Osteoblast (primary cell): ENCODE measurements at regions not wholly inside any gene's neighbourhood (a gene's known extent, or its start where the extent isn't known, plus 50 kb on each side); places are given as distances from the start of the nearest gene placed in this dataset.

Experiments used
- DNase-seq: peaks from one replicate; pipeline ENCODE4 v3.0.0; 2011; ENCODE audit warnings: low spot score, mixed read lengths; ENCODE audit not compliant: insufficient read length; ENCODE audit errors: missing footprints
- H2AFZ ChIP-seq: 2 replicates; pipeline ENCODE4 v1.6.0; 2011; ENCODE audit warnings: mild to moderate bottlenecking, low read length
- H3K27ac ChIP-seq: 2 replicates; pipeline ENCODE4 v1.5.1; 2011; ENCODE audit warnings: mild to moderate bottlenecking, low read depth, low read length, moderate library complexity
- H3K27me3 ChIP-seq: 2 replicates; pipeline ENCODE4 v1.6.0; 2012; ENCODE audit warnings: mild to moderate bottlenecking, control low read depth, inconsistent platforms, low read length, moderate library complexity; ENCODE audit not compliant: insufficient read depth
- H3K36me3 ChIP-seq: 2 replicates; pipeline ENCODE4 v1.5.1; 2011; ENCODE audit warnings: mild to moderate bottlenecking, low read length, control low read depth, moderate library complexity; ENCODE audit not compliant: insufficient read depth
- H3K4me1 ChIP-seq: 2 replicates; pipeline ENCODE4 v1.5.1; 2011; ENCODE audit warnings: mild to moderate bottlenecking, low read length, control low read depth, moderate library complexity; ENCODE audit not compliant: insufficient read depth
- H3K4me2 ChIP-seq: 2 replicates; pipeline ENCODE4 v1.6.0; 2011; ENCODE audit warnings: mild to moderate bottlenecking, low read length; ENCODE audit not compliant: insufficient read depth
- H3K4me3 ChIP-seq: fragments of 200-600 bp; sonication (generic); 3 replicates; pipeline ENCODE4 v1.5.1; 2012; ENCODE audit warnings: mild to moderate bottlenecking, low read length, inconsistent platforms; ENCODE audit not compliant: insufficient read depth
- H3K79me2 ChIP-seq: 2 replicates; pipeline ENCODE4 v1.6.0; 2012; ENCODE audit warnings: mild to moderate bottlenecking, low read length, control low read depth, inconsistent platforms; ENCODE audit not compliant: insufficient read depth
- H3K9me3 ChIP-seq: 2 replicates; pipeline ENCODE4 v1.5.1; 2011; ENCODE audit warnings: low read depth, low read length, control low read depth
- H4K20me1 ChIP-seq: 2 replicates; pipeline ENCODE4 v1.6.0; 2012; ENCODE audit warnings: mild to moderate bottlenecking, low read length, control low read depth; ENCODE audit not compliant: insufficient read depth
- CTCF ChIP-seq: IDR thresholded peaks from 2 replicates; pipeline ENCODE4 v1.5.1; 2011; ENCODE audit warnings: mild to moderate bottlenecking, low read depth, low read length, moderate library complexity; ENCODE audit errors: extremely low read depth

GRCh38 chr13:86584301-86584700 lies 785.1 kb upstream of the SLITRK6 start:
- no peak for TF ChIP-seq CTCF
- Histone ChIP-seq H3K4me2 (no peak overlapping the region), H2AFZ (no peak overlapping the region), H3K27ac (no peak overlapping the region), H3K4me1 (no peaks in the 10 kb centered on the region), H4K20me1 (no peaks in the 10 kb centered on the region), H3K36me3 (no peaks in the 10 kb centered on the region), H3K27me3 (no peaks in the 10 kb centered on the region), H3K79me2 (no peaks in the 10 kb centered on the region), H3K4me3 (no peak overlapping the region), H3K9me3 (no peaks in the 10 kb centered on the region)
- no peak for DNase-seq

GRCh38 chr13:86585835-86586234 lies 786.6 kb upstream of the SLITRK6 start:
- Histone ChIP-seq H3K27ac (no peak overlapping the region), H3K4me1 (no peaks in the 10 kb centered on the region), H3K27me3 (no peaks in the 10 kb centered on the region), H3K9me3 (no peaks in the 10 kb centered on the region), H3K36me3 (no peaks in the 10 kb centered on the region), H3K79me2 (no peaks in the 10 kb centered on the region), H3K4me3 (no peak overlapping the region), H4K20me1 (no peaks in the 10 kb centered on the region), H2AFZ (no peak overlapping the region), H3K4me2 (no peak overlapping the region)
- TF ChIP-seq CTCF = no peak
- DNase-seq = no peak

- Histone ChIP-seq H3K79me2 (no peaks in the 10 kb centered on the region), H3K9me3 (no peaks in the 10 kb centered on the region), H3K27me3 (no peaks in the 10 kb centered on the region), H3K4me2 (no peak overlapping the region), H3K4me3 (no peak overlapping the region), H3K4me1 (no peaks in the 10 kb centered on the region), H3K27ac (no peak overlapping the region), H3K36me3 (no peaks in the 10 kb centered on the region), H2AFZ (no peak overlapping the region), H4K20me1 (no peaks in the 10 kb centered on the region)
- DNase-seq = no peak
- TF ChIP-seq CTCF = no peak
Observed at GRCh38 chr13:86591862-86592261, 792.6 kb upstream of the SLITRK6 start.

- Histone ChIP-seq H3K79me2 (no peaks in the 10 kb centered on the region), H3K27ac (no peak overlapping the region), H3K4me1 (no peaks in the 10 kb centered on the region), H3K9me3 (peaks cover 4% of the 10 kb centered on the region), H3K27me3 (no peaks in the 10 kb centered on the region), H2AFZ (no peak overlapping the region), H3K4me3 (no peak overlapping the region), H3K36me3 (no peaks in the 10 kb centered on the region), H3K4me2 (no peak overlapping the region), H4K20me1 (no peaks in the 10 kb centered on the region)
- no peak for TF ChIP-seq CTCF
- DNase-seq = no peak
Observed at GRCh38 chr13:86601351-86601750, 802.1 kb upstream of the SLITRK6 start.
